IMR-90 (cell line): ENCODE measurements at regions not wholly inside any gene's neighbourhood (a gene's known extent, or its start where the extent isn't known, plus 50 kb on each side); places are given as distances from the start of the nearest gene placed in this dataset.

Source experiments
- CEBPB ChIP-seq: IDR thresholded peaks from 2 replicates; pipeline ENCODE4 v1.6.1; 2012; ENCODE audit warnings: low read depth, low read length, improper control_type of control experiment
- CTCF ChIP-seq: conservative IDR thresholded peaks from 2 replicates; pipeline ENCODE4 v1.5.1; 2012; ENCODE audit warnings: mild to moderate bottlenecking, low read depth, low read length, improper control_type of control experiment
- FOS ChIP-seq: fragments of 150-350 bp; IDR thresholded peaks from 2 replicates; pipeline ENCODE4 v1.6.1; 2016; ENCODE audit warnings: low read depth, low read length
- MAZ ChIP-seq: IDR thresholded peaks from 2 replicates; pipeline ENCODE4 v1.6.1; 2012; ENCODE audit warnings: low read depth, mild to moderate bottlenecking, low read length, improper control_type of control experiment, moderate library complexity, borderline replicate concordance
- MXI1 ChIP-seq: IDR thresholded peaks from 2 replicates; pipeline ENCODE4 v1.6.1; 2012; ENCODE audit warnings: low read depth, mild to moderate bottlenecking, low read length, moderate library complexity, borderline replicate concordance
- POLR2A ChIP-seq: IDR thresholded peaks from 2 replicates; pipeline ENCODE4 v1.6.1; 2012; ENCODE audit warnings: mild to moderate bottlenecking, low read depth, low read length
- RAD21 ChIP-seq: IDR thresholded peaks from 2 replicates; pipeline ENCODE4 v1.6.1; 2012; ENCODE audit warnings: low read length, improper control_type of control experiment
- RCOR1 ChIP-seq: IDR thresholded peaks from 2 replicates; pipeline ENCODE4 v1.6.1; 2012; ENCODE audit warnings: mild to moderate bottlenecking, low read length, improper control_type of control experiment; ENCODE audit not compliant: insufficient replicate concordance
- RFX5 ChIP-seq: IDR thresholded peaks from 2 replicates; pipeline ENCODE4 v1.8.0; 2012; ENCODE audit warnings: low read depth, mild to moderate bottlenecking, low read length, moderate library complexity

- no peak for TF ChIP-seq CTCF
- no peak for TF ChIP-seq CEBPB
- no peak for TF ChIP-seq FOS
- TF ChIP-seq POLR2A: no peak
- no peak for TF ChIP-seq RFX5
- no peak for TF ChIP-seq RCOR1
- no peak for TF ChIP-seq RAD21
- no peak for TF ChIP-seq MXI1
- no peak for TF ChIP-seq MAZ
Observed at GRCh38 chr9:106405871-106406435, 457.0 kb upstream of the ZNF462 start.
